ES-I3 (cell line): ENCODE measurements at regions not wholly inside any gene's neighbourhood (a gene's known extent, or its start where the extent isn't known, plus 50 kb on each side); places are given as distances from the start of the nearest gene placed in this dataset.
"Not testable (repeated sequence)": the region's sequence is repeated elsewhere in the genome, so short reads cannot be mapped to it uniquely, and the experiment has no call there.

Source experiments
- H3K36me3 ChIP-seq: 2 replicates; pipeline ENCODE4 v1.6.1; 2013; ENCODE audit warnings: mild to moderate bottlenecking, low read length, control low read depth, moderate library complexity; ENCODE audit not compliant: insufficient read depth
- H3K4me1 ChIP-seq: 2 replicates; pipeline ENCODE4 v1.6.1; 2013; ENCODE audit warnings: mild to moderate bottlenecking, control low read depth, low read length; ENCODE audit not compliant: insufficient read depth
- H3K9ac ChIP-seq: 2 replicates; pipeline ENCODE4 v1.6.1; 2013; ENCODE audit warnings: low read depth, mild to moderate bottlenecking, low read length, moderate library complexity
- H3K9me3 ChIP-seq: 2 replicates; pipeline ENCODE4 v1.6.1; 2013; ENCODE audit warnings: mild to moderate bottlenecking, low read length, moderate library complexity; ENCODE audit not compliant: control insufficient read depth, insufficient read depth

GRCh38 chr11:116343270-116343669 is 429.5 kb downstream of the BUD13 start:
- Histone ChIP-seq H3K9me3 (no peaks in the 10 kb centered on the region), H3K36me3 (no peaks in the 10 kb centered on the region; the same call in 1 of the 2 replicates), H3K4me1 (no peaks in the 10 kb centered on the region), H3K9ac (no peak overlapping the region)

GRCh38 chr11:116342148-116342547 is 430.6 kb downstream of the BUD13 start:
- no peaks in the 10 kb centered on the region; the same call in 1 of the 2 replicates for H3K36me3 ChIP-seq
- H3K9ac ChIP-seq = no peak overlapping the region
- no peaks in the 10 kb centered on the region for H3K4me1 ChIP-seq
- no peaks in the 10 kb centered on the region for H3K9me3 ChIP-seq

- peaks cover 3% of the 10 kb centered on the region; the same call in 1 of the 2 replicates for H3K4me1 ChIP-seq
- H3K9me3 ChIP-seq = no peaks in the 10 kb centered on the region
- H3K36me3 ChIP-seq = no peaks in the 10 kb centered on the region; the same call in 1 of the 2 replicates
- no peak overlapping the region for H3K9ac ChIP-seq
Measured at GRCh38 chr11:116339306-116340098, 433.3 kb downstream of the BUD13 start.

DNA sequence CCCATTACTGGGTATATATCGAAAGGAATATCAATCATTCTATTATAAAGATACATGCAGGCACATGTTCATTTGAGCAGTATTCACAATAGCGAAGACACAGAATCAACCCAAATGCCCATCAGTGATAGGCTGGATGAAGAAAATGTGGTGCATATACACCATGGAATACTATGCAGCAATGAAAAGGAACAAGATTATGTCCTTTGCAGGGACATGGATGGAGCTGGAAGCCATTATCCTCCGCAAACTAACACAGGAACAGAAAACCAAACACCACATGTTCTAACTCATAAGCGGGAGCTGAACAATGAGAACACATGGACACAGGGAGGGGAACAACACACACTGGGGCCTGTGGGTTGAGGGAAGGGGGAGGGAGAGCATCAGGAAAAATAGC is 434.3 kb downstream of the BUD13 start:
- H3K9ac ChIP-seq, H3K36me3 ChIP-seq, H3K4me1 ChIP-seq, H3K9me3 ChIP-seq: not testable (repeated sequence)

DNA sequence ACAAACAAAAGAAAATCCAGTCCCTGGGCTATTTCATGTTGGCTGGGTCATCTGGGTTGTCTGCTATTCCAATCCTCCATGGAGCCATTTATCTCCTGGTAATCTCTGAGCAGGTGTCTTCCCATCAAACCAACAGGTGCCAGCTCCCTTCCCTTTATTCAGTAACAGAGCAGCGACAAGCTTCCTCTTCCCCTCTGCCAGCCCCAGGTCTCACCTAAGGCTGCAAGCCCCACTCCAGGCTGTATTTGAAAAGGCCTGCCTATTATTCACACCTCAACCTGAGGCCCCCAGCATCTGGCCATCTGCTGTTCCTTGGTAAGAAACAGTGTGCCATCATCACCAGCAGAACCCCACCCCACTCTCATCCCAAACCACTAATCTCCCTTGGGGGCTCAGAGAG is 436.2 kb downstream of the BUD13 start:
- H3K36me3 ChIP-seq = no peaks in the 10 kb centered on the region
- no peaks in the 10 kb centered on the region for H3K9me3 ChIP-seq
- H3K4me1 ChIP-seq = peaks cover 9% of the 10 kb centered on the region; the same call in 1 of the 2 replicates
- H3K9ac ChIP-seq = no peak overlapping the region

DNA sequence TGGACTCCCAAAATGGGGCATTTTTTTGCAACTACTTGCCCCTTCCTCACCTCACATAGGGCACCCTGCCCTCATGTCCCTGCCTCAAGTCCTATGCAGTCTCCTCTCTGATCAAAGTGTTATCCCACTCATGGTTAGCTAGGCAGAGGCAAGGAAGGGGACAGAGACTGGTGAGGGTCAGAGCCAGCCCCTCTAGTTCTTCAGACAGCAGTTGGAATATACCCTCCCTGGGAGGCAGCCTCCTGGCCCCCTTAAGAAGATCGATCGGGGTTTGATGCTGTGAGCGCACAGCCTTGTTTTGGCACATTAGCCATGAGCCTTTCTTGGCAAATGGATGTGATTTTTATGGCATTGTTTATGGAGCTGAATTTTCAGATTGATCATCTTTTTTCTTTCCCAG is 436.9 kb downstream of the BUD13 start:
- H3K36me3 ChIP-seq = no peaks in the 10 kb centered on the region
- H3K9ac ChIP-seq = no peak overlapping the region
- no peaks in the 10 kb centered on the region for H3K9me3 ChIP-seq
- peaks cover 9% of the 10 kb centered on the region; the same call in 1 of the 2 replicates for H3K4me1 ChIP-seq

GRCh38 chr11:116335078-116335477 is 437.7 kb downstream of the BUD13 start:
- Histone ChIP-seq H3K9me3 (no peaks in the 10 kb centered on the region), H3K36me3 (no peaks in the 10 kb centered on the region), H3K9ac (no peak overlapping the region), H3K4me1 (peaks cover 9% of the 10 kb centered on the region; the same call in 1 of the 2 replicates)

DNA sequence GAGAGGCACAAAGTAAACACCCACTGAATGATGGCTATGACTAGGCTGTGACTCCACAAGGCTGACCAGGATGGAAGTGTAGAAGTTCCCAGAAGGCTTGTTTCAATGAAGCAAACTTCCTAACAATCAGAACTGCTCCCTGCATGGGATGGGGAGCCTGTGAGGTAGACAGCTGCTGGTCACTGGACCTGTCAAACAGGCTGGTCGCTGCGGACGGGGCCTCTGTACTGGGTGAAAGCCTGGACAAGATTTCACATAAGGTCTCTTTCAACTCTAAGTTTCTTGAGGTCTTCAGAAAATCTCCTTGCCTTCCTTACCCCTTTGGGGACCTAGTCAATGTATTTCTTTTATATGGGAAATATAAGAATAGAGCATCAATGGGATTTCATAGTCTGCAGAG is 438.2 kb downstream of the BUD13 start:
- Histone ChIP-seq H3K9ac (no peak overlapping the region), H3K36me3 (no peaks in the 10 kb centered on the region), H3K4me1 (peaks cover 9% of the 10 kb centered on the region; the same call in 1 of the 2 replicates), H3K9me3 (no peaks in the 10 kb centered on the region)

DNA sequence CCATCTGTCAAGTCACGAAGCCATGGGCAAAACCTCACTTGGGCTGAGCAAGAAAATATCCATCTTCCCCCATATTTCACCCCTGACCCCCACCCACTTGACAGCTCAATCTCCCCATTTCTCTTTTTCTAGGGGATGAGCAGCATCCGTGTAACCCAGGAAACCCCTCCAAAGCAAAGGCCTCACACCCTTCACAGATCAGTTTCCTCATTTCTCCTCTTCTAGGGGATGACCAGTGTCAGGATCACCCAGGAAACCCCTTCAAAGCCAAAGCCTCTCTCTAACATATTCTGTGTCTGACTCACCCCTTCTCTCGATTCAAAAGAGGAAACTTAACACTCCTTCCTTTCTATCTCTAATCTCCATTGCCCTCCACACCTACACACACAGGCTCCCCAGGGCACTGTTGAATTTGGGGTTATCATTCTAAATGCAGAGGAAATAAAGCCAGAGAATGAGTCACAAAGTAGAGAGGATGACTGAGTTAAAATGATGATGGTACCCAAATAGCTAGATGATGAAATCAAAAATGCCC is 439.7 kb downstream of the BUD13 start:
- Histone ChIP-seq H3K9me3 (no peaks in the 10 kb centered on the region), H3K9ac (no peak overlapping the region), H3K4me1 (peaks cover 9% of the 10 kb centered on the region; the same call in 1 of the 2 replicates), H3K36me3 (no peaks in the 10 kb centered on the region)

GRCh38 chr11:116332391-116332790 is 440.4 kb downstream of the BUD13 start:
- Histone ChIP-seq H3K4me1 (peaks cover 9% of the 10 kb centered on the region; the same call in 1 of the 2 replicates), H3K9ac (no peak overlapping the region), H3K36me3 (no peaks in the 10 kb centered on the region), H3K9me3 (no peaks in the 10 kb centered on the region)

- Histone ChIP-seq H3K36me3 (no peaks in the 10 kb centered on the region), H3K9ac (no peak overlapping the region), H3K4me1 (peaks cover 9% of the 10 kb centered on the region; the same call in 1 of the 2 replicates), H3K9me3 (no peaks in the 10 kb centered on the region)
Measured at GRCh38 chr11:116331381-116331780, 441.4 kb downstream of the BUD13 start.

GRCh38 chr11:116330439-116331185 is 442.2 kb downstream of the BUD13 start:
- Histone ChIP-seq H3K9ac (no peak overlapping the region), H3K36me3 (no peaks in the 10 kb centered on the region), H3K9me3 (no peaks in the 10 kb centered on the region), H3K4me1 (peaks cover 9% of the 10 kb centered on the region; the same call in 1 of the 2 replicates)

GRCh38 chr11:116329354-116330090 is 443.3 kb downstream of the BUD13 start:
- H3K9me3 ChIP-seq = no peaks in the 10 kb centered on the region
- no peaks in the 10 kb centered on the region for H3K36me3 ChIP-seq

GRCh38 chr11:116328851-116329250 is 443.9 kb downstream of the BUD13 start:
- H3K9ac ChIP-seq = no peak overlapping the region
- H3K4me1 ChIP-seq = no peaks in the 10 kb centered on the region
- no peaks in the 10 kb centered on the region for H3K36me3 ChIP-seq
- no peaks in the 10 kb centered on the region for H3K9me3 ChIP-seq

More at GRCh38 chr11:116329354-116330090, 443.3 kb downstream of the BUD13 start:
- H3K9ac ChIP-seq = no peak overlapping the region
- peaks cover 6% of the 10 kb centered on the region; the same call in 1 of the 2 replicates for H3K4me1 ChIP-seq
